ENCODE measurements at regions not wholly inside any gene's neighbourhood (a gene's known extent, or its start where the extent isn't known, plus 50 kb on each side); places are given as distances from the start of the nearest gene placed in this dataset.

- Histone ChIP-seq H3K36me3 (ENCODE audit: insufficient read depth) (no peaks in the 10 kb centered on the region), H3K79me2 (ENCODE audit: insufficient read depth, low read depth) (no peaks in the 10 kb centered on the region), H4K20me1 (ENCODE audit: insufficient read depth) (no peaks in the 10 kb centered on the region), H3K4me3 (IDR thresholded peaks at IDR 0.05; ENCODE audit: insufficient read depth, low read depth, low read length) (no peak overlapping the region), H2AFZ (ENCODE audit: low read depth) (no peak overlapping the region), H3K9ac (no peak overlapping the region), H3K4me1 (ENCODE audit: low read depth, poor library complexity, severe bottlenecking) (peaks cover 5% of the 10 kb centered on the region), H3K4me2 (no peak overlapping the region), H3K27ac (no peak overlapping the region), H3K27me3 (ENCODE audit: insufficient read depth, low read depth) (no peaks in the 10 kb centered on the region)
- TF ChIP-seq CTCF (conservative IDR thresholded peaks at IDR 0.05; ENCODE audit: low read depth, low read length): no peak
These were observed 101.1 kb upstream of the CDYL start for GRCh38 chr6:4675121-4675520.

DNA sequence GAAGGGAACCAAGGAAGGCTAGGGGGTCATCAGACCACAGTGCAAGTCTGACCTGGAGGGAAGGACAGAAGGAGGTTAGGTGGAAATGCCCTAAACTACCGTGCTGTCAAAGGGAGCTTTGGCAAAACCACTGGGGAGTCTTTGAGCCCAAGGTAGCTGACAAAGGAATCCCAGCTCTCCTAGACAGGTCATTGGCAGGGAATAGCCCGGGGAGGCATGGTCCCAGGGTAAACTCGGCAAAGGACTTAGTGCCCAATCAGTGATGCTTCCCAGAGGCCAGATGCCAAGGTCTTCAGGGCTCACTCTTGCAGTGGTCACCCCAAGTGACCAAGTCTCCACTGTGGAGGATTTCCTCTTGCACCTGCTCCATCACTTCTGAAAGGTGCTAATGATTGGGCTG lies 102.3 kb upstream of the CDYL start:
- Histone ChIP-seq H3K9ac (no peak overlapping the region), H3K4me3 (IDR thresholded peaks at IDR 0.05; ENCODE audit: insufficient read depth, low read depth, low read length) (no peak overlapping the region), H3K27ac (no peak overlapping the region), H4K20me1 (ENCODE audit: insufficient read depth) (no peaks in the 10 kb centered on the region), H3K36me3 (ENCODE audit: insufficient read depth) (no peaks in the 10 kb centered on the region), H3K79me2 (ENCODE audit: insufficient read depth, low read depth) (no peaks in the 10 kb centered on the region), H2AFZ (ENCODE audit: low read depth) (no peak overlapping the region), H3K4me1 (ENCODE audit: low read depth, poor library complexity, severe bottlenecking) (peaks cover 5% of the 10 kb centered on the region), H3K27me3 (ENCODE audit: insufficient read depth, low read depth) (no peaks in the 10 kb centered on the region), H3K4me2 (no peak overlapping the region)
- TF ChIP-seq CTCF (conservative IDR thresholded peaks at IDR 0.05; ENCODE audit: low read depth, low read length): no peak

- H3K4me1 ChIP-seq (ENCODE audit: low read depth, poor library complexity, severe bottlenecking): peaks cover 5% of the 10 kb centered on the region
These were observed 103.4 kb upstream of the CDYL start for GRCh38 chr6:4672772-4673171.

DNA sequence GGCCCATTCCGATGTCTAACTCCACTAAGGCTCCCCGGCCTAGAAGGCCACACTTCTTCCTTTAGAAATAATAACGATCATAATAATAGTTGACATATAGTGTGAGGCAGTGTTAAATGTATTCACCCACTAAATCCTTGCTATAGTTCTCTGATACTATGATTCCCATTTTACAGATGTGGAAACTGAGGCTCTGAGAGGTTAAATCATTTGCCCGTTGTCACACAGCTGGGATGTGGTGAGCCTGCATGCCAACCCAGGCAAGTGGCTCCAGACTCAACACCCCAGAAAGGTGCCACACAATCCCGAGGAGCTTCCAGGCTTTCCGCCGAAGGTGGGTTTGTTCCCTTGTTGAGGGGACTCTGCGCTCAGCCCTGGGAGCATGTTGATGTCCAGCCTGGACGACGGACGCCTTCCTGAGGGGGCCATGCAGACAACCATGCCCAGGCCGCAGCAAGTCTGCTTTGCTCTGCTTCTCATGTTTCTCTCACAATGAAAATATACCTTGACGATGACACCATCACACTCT lies 104.6 kb upstream of the CDYL start:
- no peaks in the 10 kb centered on the region for H3K27me3 ChIP-seq (ENCODE audit: insufficient read depth, low read depth)

More at GRCh38 chr6:4672772-4673171, 103.4 kb upstream of the CDYL start:
- no peak overlapping the region for H2AFZ ChIP-seq (ENCODE audit: low read depth)
- H3K4me2 ChIP-seq: no peak overlapping the region; the same call in 1 of the 2 replicates
- no peak for TF ChIP-seq CTCF (conservative IDR thresholded peaks at IDR 0.05; ENCODE audit: low read depth, low read length)
- no peak overlapping the region for H3K27ac ChIP-seq
- H4K20me1 ChIP-seq (ENCODE audit: insufficient read depth): no peaks in the 10 kb centered on the region
- no peak overlapping the region for H3K9ac ChIP-seq
- no peaks in the 10 kb centered on the region for H3K27me3 ChIP-seq (ENCODE audit: insufficient read depth, low read depth)
- H3K4me3 ChIP-seq (IDR thresholded peaks at IDR 0.05; ENCODE audit: insufficient read depth, low read depth, low read length): no peak overlapping the region
- H3K36me3 ChIP-seq (ENCODE audit: insufficient read depth): no peaks in the 10 kb centered on the region
- H3K79me2 ChIP-seq (ENCODE audit: insufficient read depth, low read depth): no peaks in the 10 kb centered on the region

More for the DNA sequence above, 104.6 kb upstream of the CDYL start:
- no peaks in the 10 kb centered on the region for H3K36me3 ChIP-seq (ENCODE audit: insufficient read depth)
- no peak overlapping the region for H3K4me2 ChIP-seq
- H2AFZ ChIP-seq (ENCODE audit: low read depth): no peak overlapping the region
- no peak overlapping the region for H3K4me3 ChIP-seq (IDR thresholded peaks at IDR 0.05; ENCODE audit: insufficient read depth, low read depth, low read length)
- H3K27ac ChIP-seq: no peak overlapping the region
- H3K9ac ChIP-seq: no peak overlapping the region
- peaks cover 5% of the 10 kb centered on the region for H3K4me1 ChIP-seq (ENCODE audit: low read depth, poor library complexity, severe bottlenecking)
- TF ChIP-seq CTCF (conservative IDR thresholded peaks at IDR 0.05; ENCODE audit: low read depth, low read length): no peak
- H3K79me2 ChIP-seq (ENCODE audit: insufficient read depth, low read depth): no peaks in the 10 kb centered on the region
- no peaks in the 10 kb centered on the region for H4K20me1 ChIP-seq (ENCODE audit: insufficient read depth)

All from KMS-11 (cell line).